Heart right ventricle (tissue), 16 donors: ENCODE measurements at regions not wholly inside any gene's neighbourhood (a gene's known extent, or its start where the extent isn't known, plus 50 kb on each side); places are given as distances from the start of the nearest gene placed in this dataset.
A peak's percentile ranks its signal among the peaks of the same experiment; 100 is the strongest.

Experiments
- ATAC-seq, 8 donors: fragments of 200-7000 bp; cut with Tn5 transposase; one replicate each; pipeline ENCODE4 v1.9.1; 2020; ENCODE audit warnings: mild to moderate bottlenecking in 8 of 8, moderate library complexity in 8 of 8, moderate number of reproducible peaks in 1 of 8
- DNase-seq, 2 donors: peaks; one replicate each; pipeline ENCODE4 v3.0.0-alpha.2; 2020
- H3K27ac ChIP-seq, 10 donors: fragments of 200-600 bp; sonication (generic) in 2 of 10; one replicate each; pipeline versions ENCODE4 v1.5.0 to v1.8.0; 2020 to 2022; ENCODE audit warnings: mild to moderate bottlenecking in 3 of 10
- H3K27me3 ChIP-seq, 7 donors: fragments of 200-600 bp; one replicate each; pipeline ENCODE4 v1.8.0; 2021 to 2022; ENCODE audit warnings: mild to moderate bottlenecking in 2 of 7
- H3K36me3 ChIP-seq, 9 donors: fragments of 200-600 bp; sonication (generic) in 1 of 9; one replicate each; pipeline versions ENCODE4 v1.5.0 to v1.8.0; 2020 to 2022; ENCODE audit warnings: mild to moderate bottlenecking in 2 of 9
- H3K4me1 ChIP-seq, 9 donors: fragments of 200-600 bp; sonication (generic) in 1 of 9; one replicate each; pipeline versions ENCODE4 v1.5.0 to v1.8.0; 2020 to 2022; ENCODE audit warnings: mild to moderate bottlenecking in 4 of 9
- H3K4me3 ChIP-seq, 10 donors: fragments of 200-600 bp; sonication (generic) in 2 of 10; one replicate each; pipeline versions ENCODE4 v1.5.0 to v1.8.0; 2020 to 2022; ENCODE audit warnings: mild to moderate bottlenecking in 7 of 10, moderate library complexity in 2 of 10
- H3K9me3 ChIP-seq, 11 donors: fragments of 200-600 bp in 10 of 11; sonication (generic) in 2 of 11; one replicate each; pipeline versions ENCODE4 v1.5.0 to v1.8.0; 2013 to 2022; ENCODE audit warnings: mild to moderate bottlenecking in 2 of 11, control low read depth in 1 of 11, moderate library complexity in 1 of 11
- CTCF ChIP-seq, 9 donors: fragments of 200-600 bp; sonication (generic) in 2 of 9; IDR thresholded peaks; one replicate each; pipeline versions ENCODE4 v1.5.0 to v1.8.0; 2021 to 2022; ENCODE audit warnings: antibody characterized with exemption in 9 of 9, mild to moderate bottlenecking in 5 of 9, moderate library complexity in 1 of 9
- WGBS, 2 donors: extraction: QIAGEN DNeasy Blood & Tissue Kit; methylation state at CpG; one replicate each; pipeline ENCODE4 v1.1.7; 2013; ENCODE audit warnings: inconsistent platforms in 1 of 2; 5-methylcytosine and 5-hydroxymethylcytosine counted together
- intact Hi-C, 10 donors: fragments of 100-400 bp; cut with DNase I; formaldehyde crosslinking; loops; one replicate each; pipeline versions ENCODE4 v1.11.1 to v1.14.2; 2022
- donor health status: Arrhythmogenic right ventricular cardiomyopathy.
- donor health status: ischemic (EF 13 %, LVEDD 7.1; RV severe dilation, severe dysfunction).
- donor health status: healthy with polysubstance abuse.
- donor health status: DM: no; HTN: yes; CAD: no.
- donor health status: DM: no; HTN: no; CAD: no.
- donor health status: ischemic (EF 25% LVEDD 6.9; RV normal size, moderate dysfunction).
- donor health status: ischemic (EF 25% LVEDD 5.7; RV mildly dilated, moderate dysfunction).
- donor health status: healthy.
- donor health status: DM: yes; HTN: yes; CAD: no.
- donor health status: Ischemic cardiomyopathy.
- donor health status: ischemic (EF 35%, LVEDD 5.7; RV mildly dilated, moderate dysfunction).
- donor health status: nonischemic (EF 11% LVEDD 7.7; RV severe dilation, severe dysfunction).
- donor health status: DM: yes; HTN: yes; CAD: no.
- donor health status: PGD.
- donor health status: ischemic (EF 29% LVEDD 5.4; RV normal size, mild dysfunction).
- donor health status: nonischemic (EF 23%, LVEDD 6.1; RV moderate dilation, normal function).

- Histone ChIP-seq H3K27ac (peak overlapping the region in 1 of 10 donors; percentile 69), H3K9me3 (no peaks in the 10 kb centered on the region), H3K4me1 (peaks cover 0 to 70% (median 14%) of the 10 kb centered on the region in 9 donors), H3K36me3 (no peaks in the 10 kb centered on the region), H3K27me3 (no peaks in the 10 kb centered on the region), H3K4me3 (peak overlapping the region in 1 of 10 donors; percentile 12)
- no peak for TF ChIP-seq CTCF (IDR thresholded peaks at IDR 0.05)
- ATAC-seq: peak in 6 of 8 donors; percentile 41 to 64 (median 47)
- intact Hi-C loops: no loop called here
- WGBS, 2 donors: 53 to 67% methylated on average over 5 of the region's 5 CpGs
- no peak for DNase-seq
Observed at GRCh38 chr14:58749066-58749669, 111.4 kb downstream of the DACT1 start.

DNA sequence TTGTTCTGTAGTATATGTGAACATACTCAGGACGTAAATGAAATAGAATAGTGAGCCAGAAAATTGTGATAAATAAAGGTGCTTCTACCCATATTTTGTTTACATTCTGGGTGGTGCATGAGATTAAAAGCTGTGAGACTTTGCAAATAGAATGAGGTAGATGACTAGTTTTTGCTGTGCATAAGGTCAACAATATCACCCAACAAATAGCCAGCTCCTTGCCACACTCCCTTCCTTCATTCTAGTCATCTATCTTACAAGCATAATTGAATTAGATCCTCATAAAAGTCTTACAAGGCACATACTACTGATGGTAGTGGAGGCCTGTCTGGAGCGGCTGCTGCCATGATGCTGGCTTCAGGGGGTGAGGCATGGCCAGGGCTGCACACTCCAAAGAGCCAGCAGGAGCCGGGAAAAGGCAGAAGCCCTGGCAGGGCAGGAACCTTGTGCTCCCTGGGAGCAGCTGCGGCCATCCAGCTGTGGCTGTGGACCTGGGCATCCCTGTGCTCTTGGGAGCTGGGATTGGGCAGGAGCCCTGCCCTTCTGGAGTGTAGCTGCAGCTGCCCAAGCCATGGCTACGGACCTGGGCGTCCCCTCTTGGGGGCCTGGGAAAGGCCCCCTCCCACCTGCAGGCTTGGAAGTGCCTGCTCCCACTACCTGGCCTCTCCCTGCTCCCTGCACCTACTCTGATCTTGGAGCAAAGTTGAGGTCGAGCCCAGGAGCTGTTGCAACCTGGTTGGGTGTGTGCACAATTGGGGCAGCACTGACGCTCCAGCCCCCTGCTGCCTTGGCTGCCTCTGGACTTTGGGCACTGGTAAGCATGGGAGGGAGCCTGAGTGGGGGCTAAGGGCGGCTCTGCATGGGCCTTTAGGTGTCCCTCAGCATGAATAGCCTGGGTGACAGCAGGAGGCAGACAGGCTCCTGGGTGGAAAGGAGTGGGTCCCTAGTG lies 112.8 kb downstream of the DACT1 start:
- intact Hi-C loops: no loop called here
- 85 to 88% methylated on average over 9 of the region's 9 CpGs for WGBS, 2 donors
- peaks cover 0 to 73% (median 24%) of the 10 kb centered on the region in 9 donors for H3K4me1 ChIP-seq
- ATAC-seq (no peak), DNase-seq (no peak)
- H3K4me3 ChIP-seq: no peak overlapping the region
- no peaks in the 10 kb centered on the region for H3K27me3 ChIP-seq
- H3K36me3 ChIP-seq: no peaks in the 10 kb centered on the region
- TF ChIP-seq CTCF (IDR thresholded peaks at IDR 0.05): no peak
- H3K9me3 ChIP-seq: no peaks in the 10 kb centered on the region
- H3K27ac ChIP-seq: no peak overlapping the region

- H3K4me3 ChIP-seq: no peak overlapping the region
Observed at GRCh38 chr14:58751788-58752187, 114.0 kb downstream of the DACT1 start.

More at GRCh38 chr14:58751788-58752187, 114.0 kb downstream of the DACT1 start:
- Histone ChIP-seq H3K4me1 (peaks cover 0 to 62% (median 27%) of the 10 kb centered on the region in 9 donors), H3K9me3 (no peaks in the 10 kb centered on the region), H3K36me3 (no peaks in the 10 kb centered on the region), H3K27ac (peak overlapping the region in 2 of 10 donors; percentile 13 to 82), H3K27me3 (no peaks in the 10 kb centered on the region)
- intact Hi-C loops: no loop called here
- no peak for TF ChIP-seq CTCF (IDR thresholded peaks at IDR 0.05)
- DNase-seq: no peak
- no peak for ATAC-seq
- WGBS, 2 donors: 97 to 99% methylated on average over 5 of the region's 5 CpGs
